GM23338 (cell line): ENCODE measurements at regions not wholly inside any gene's neighbourhood (a gene's known extent, or its start where the extent isn't known, plus 50 kb on each side); places are given as distances from the start of the nearest gene placed in this dataset.

Experiments used
- CREB1 ChIP-seq: fragments of 250-450 bp; sonication (Bioruptor Pico); IDR thresholded peaks from 2 replicates; pipeline ENCODE4 v1.5.0; 2020; ENCODE audit warnings: low read depth, mild to moderate bottlenecking, moderate library complexity
- EZH2 ChIP-seq: fragments of 200-600 bp; sonication (generic); IDR thresholded peaks from one replicate; pipeline ENCODE4 v1.8.0; 2017; ENCODE audit warnings: antibody characterized with exemption, mild to moderate bottlenecking, low read depth; ENCODE audit not compliant: unreplicated experiment
- POLR2AphosphoS5 ChIP-seq: IDR thresholded peaks from 2 replicates; pipeline ENCODE4 v1.6.1; 2016; ENCODE audit warnings: antibody characterized with exemption, low read depth
- TF ChIP-seq, protein P1 (sequence below), 2 experiments: fragments of 200-600 bp in 1 of 2; sonication (generic) in 1 of 2; conservative IDR thresholded peaks; 2 replicates each; pipeline versions ENCODE4 v1.5.1 to v1.6.1; 2016 to 2017; ENCODE audit warnings: antibody characterized with exemption in 2 of 2, low read depth in 2 of 2, mild to moderate bottlenecking in 2 of 2, moderate library complexity in 1 of 2
- TF ChIP-seq, protein P2 (sequence below): IDR thresholded peaks from one replicate; pipeline ENCODE4 v1.6.1; 2018; ENCODE audit warnings: antibody characterized with exemption; ENCODE audit not compliant: unreplicated experiment

DNA sequence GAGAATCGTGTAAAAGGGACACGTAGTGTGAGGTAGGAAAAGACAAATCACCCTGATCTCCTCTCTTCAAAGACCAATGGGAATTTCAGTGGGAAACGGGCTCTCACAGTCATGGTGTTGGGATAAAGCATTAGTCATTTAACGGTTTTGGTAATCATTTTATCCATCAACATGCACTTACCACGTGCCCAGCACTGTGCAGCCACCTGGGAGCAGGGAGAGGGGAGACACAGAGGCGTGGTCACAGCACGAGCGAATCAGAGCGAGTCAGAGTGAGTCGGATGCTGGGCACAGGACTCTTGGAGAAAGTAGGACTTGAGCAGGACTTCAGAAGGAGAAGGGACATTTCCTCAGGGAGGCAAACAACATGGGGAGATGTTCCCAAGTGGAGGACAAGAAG, 130.8 kb downstream of the MINAR1 start:
- TF ChIP-seq, protein P1, sequence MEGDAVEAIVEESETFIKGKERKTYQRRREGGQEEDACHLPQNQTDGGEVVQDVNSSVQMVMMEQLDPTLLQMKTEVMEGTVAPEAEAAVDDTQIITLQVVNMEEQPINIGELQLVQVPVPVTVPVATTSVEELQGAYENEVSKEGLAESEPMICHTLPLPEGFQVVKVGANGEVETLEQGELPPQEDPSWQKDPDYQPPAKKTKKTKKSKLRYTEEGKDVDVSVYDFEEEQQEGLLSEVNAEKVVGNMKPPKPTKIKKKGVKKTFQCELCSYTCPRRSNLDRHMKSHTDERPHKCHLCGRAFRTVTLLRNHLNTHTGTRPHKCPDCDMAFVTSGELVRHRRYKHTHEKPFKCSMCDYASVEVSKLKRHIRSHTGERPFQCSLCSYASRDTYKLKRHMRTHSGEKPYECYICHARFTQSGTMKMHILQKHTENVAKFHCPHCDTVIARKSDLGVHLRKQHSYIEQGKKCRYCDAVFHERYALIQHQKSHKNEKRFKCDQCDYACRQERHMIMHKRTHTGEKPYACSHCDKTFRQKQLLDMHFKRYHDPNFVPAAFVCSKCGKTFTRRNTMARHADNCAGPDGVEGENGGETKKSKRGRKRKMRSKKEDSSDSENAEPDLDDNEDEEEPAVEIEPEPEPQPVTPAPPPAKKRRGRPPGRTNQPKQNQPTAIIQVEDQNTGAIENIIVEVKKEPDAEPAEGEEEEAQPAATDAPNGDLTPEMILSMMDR (conservative IDR thresholded peaks at IDR 0.05; ENCODE audit: low read depth in 2 of 2), result no peak
- TF ChIP-seq POLR2AphosphoS5, result no peak
- TF ChIP-seq, protein P2, sequence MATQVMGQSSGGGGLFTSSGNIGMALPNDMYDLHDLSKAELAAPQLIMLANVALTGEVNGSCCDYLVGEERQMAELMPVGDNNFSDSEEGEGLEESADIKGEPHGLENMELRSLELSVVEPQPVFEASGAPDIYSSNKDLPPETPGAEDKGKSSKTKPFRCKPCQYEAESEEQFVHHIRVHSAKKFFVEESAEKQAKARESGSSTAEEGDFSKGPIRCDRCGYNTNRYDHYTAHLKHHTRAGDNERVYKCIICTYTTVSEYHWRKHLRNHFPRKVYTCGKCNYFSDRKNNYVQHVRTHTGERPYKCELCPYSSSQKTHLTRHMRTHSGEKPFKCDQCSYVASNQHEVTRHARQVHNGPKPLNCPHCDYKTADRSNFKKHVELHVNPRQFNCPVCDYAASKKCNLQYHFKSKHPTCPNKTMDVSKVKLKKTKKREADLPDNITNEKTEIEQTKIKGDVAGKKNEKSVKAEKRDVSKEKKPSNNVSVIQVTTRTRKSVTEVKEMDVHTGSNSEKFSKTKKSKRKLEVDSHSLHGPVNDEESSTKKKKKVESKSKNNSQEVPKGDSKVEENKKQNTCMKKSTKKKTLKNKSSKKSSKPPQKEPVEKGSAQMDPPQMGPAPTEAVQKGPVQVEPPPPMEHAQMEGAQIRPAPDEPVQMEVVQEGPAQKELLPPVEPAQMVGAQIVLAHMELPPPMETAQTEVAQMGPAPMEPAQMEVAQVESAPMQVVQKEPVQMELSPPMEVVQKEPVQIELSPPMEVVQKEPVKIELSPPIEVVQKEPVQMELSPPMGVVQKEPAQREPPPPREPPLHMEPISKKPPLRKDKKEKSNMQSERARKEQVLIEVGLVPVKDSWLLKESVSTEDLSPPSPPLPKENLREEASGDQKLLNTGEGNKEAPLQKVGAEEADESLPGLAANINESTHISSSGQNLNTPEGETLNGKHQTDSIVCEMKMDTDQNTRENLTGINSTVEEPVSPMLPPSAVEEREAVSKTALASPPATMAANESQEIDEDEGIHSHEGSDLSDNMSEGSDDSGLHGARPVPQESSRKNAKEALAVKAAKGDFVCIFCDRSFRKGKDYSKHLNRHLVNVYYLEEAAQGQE, result no peak
- no peak for TF ChIP-seq EZH2
- TF ChIP-seq CREB1 (CRISPR knock-in tag), result no peak
